NT2/D1 (cell line): ENCODE measurements at regions not wholly inside any gene's neighbourhood (a gene's known extent, or its start where the extent isn't known, plus 50 kb on each side); places are given as distances from the start of the nearest gene placed in this dataset.

Experiments
- SUZ12 ChIP-seq: IDR thresholded peaks from 2 replicates; pipeline ENCODE4 v1.6.1; 2011; ENCODE audit not compliant: insufficient read length, insufficient read depth; ENCODE audit errors: extremely low read depth
- YY1 ChIP-seq: IDR thresholded peaks from 2 replicates; pipeline ENCODE4 v1.6.1; 2011; ENCODE audit not compliant: insufficient read length, insufficient read depth
- ZNF274 ChIP-seq: IDR thresholded peaks from 2 replicates; pipeline ENCODE4 v1.6.1; 2011; ENCODE audit warnings: mild to moderate bottlenecking, low read depth, low read length

GRCh38 chr4:91769912-91770311, 533.9 kb upstream of the GRID2 start:
- TF ChIP-seq ZNF274 (no peak), YY1 (no peak), SUZ12 (no peak)
